HuH-7.5 (cell line): ENCODE measurements at regions not wholly inside any gene's neighbourhood (a gene's known extent, or its start where the extent isn't known, plus 50 kb on each side); places are given as distances from the start of the nearest gene placed in this dataset.

ENCODE experiments used
- DNase-seq: peaks from one replicate; pipeline ENCODE4 v3.0.0; 2011; ENCODE audit warnings: low spot score

DNA sequence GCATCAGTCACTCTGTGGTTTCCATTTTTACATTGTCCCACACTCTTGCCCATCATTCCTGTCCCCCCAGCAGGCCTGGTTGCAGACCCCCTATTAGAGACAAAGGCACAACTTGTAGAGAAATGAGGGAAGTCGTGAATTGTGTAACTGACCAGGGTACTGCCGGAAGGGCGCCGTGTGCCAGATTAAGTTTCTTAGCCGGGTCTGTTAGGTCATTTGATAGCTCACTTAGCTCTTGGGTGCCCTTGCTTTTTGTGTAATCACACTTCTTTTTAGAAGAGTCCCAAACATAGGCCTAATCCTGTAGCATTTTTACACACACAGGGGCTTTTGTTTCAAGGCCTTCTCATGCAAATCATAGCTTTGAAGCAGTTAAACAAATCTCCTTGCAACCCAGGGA lies 87.2 kb downstream of the CTAGE1 start:
- DNase-seq = no peak

- DNase-seq = no peak
Measured at GRCh38 chr18:22325396-22325795, 92.3 kb downstream of the CTAGE1 start.

DNA sequence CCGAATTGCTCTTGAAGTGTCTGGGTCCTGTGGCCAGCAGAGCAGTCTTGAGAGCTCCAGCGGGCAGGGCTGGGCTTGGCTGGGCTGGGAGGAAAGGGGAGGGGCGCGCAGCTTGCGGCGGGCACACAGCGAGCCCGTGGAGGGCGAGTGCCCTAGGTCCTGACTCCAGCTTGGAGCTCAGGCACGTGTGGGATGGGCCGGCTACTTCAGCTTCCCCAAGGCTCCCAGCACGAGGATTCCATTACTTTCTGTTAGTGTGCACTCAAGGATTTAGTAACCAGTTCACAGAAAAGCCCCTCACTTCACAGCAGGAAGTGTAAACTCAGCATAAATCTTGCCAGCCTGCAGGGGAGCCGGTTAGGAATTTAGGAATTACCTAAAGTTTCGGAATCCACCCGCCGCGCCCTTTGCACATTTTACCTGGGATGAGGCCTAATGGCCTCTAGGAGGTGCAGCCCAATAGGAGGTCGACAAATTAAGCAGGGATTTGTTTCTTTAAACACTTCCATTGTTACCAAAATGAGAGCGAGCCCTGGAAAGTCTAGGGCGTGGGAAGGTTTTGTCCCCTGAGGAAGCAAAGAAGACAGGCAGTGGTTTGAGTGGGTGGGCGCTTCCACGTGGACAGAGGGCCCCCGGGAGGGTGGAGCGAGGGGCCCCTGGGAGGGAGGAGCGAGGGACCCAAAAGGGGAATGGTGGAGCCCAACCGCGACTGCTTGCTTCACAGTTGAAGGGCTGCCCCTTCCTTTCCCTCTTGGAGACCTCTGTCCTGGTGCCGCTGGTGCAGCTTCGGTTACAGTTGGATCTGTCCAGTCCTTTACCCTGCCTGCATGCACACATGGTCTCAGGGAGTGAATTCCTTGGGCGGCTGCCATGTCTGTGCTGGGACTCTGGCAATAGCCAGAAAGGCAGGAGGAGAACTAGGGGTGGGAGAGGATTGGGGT lies 93.3 kb downstream of the CTAGE1 start:
- no peak for DNase-seq

DNA sequence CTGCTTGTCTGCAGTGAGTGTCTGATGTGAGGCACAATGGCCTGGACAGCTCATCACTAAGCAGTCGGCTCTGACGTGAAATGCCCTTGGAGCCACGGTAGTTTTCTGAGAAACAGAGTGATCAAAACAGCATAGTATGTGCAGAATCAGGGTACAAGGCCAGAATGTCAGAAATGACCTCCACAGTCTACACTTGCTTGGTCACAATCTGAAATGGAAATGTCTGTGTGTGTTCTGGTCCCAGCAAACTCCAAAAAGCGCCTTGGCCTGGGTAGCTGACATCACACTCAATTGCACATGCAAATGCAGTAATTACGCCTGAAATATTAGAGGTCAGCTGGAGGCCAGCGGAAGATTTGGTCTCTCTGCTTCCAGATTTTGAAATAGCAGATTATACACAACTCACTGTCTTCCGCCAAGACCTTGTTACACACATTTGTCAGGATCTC lies 95.4 kb downstream of the CTAGE1 start:
- no peak for DNase-seq

- DNase-seq = no peak
Measured at GRCh38 chr18:22320771-22321170, 96.9 kb downstream of the CTAGE1 start.

- no peak for DNase-seq
Measured at GRCh38 chr18:22320155-22320554, 97.6 kb downstream of the CTAGE1 start.

GRCh38 chr18:22318745-22319407 lies 98.8 kb downstream of the CTAGE1 start:
- DNase-seq = peak; percentile 30

DNA sequence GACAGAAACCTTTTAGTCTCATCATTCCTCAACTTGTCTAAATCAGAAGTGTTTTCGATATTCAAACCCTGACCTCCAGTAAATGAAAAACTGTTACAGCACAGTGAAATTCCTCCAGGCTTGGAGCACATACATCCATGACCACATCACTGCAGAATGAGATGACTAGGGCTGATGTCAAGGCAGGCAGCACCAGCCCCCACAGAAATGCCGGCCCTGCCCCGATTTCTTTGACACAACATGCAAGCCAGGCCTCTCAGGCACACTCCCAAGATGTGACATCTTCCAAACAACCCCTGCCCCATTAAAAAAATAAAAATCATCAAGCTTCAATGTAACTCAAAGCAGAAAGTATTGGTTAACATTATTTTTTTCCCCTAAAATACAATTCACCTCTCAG lies 103.3 kb downstream of the CTAGE1 start:
- DNase-seq = no peak

DNA sequence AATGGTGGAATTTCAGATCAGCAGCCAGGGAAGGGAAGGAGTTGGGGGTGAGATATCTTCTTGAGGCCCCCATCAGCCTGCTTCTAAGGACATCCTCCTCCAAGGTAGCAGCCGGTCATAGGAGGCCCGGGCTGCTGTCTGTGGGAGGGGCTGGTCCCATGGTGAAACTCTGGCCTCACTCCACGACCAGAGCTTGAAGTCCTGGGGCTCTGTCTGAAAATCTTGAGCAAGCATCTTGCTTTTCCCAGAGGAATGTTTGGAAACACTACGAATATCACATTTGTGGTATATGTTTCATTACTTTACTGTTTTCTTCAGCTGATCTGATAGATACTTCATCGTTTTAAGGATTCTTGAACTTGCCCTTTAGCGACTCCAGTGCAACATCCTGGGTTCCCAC lies 103.7 kb downstream of the CTAGE1 start:
- DNase-seq = no peak

- no peak for DNase-seq
Measured at GRCh38 chr18:22311301-22311700, 106.4 kb downstream of the CTAGE1 start.

GRCh38 chr18:22309191-22309590 lies 108.5 kb downstream of the CTAGE1 start:
- DNase-seq = no peak

GRCh38 chr18:22307528-22307927 lies 110.2 kb downstream of the CTAGE1 start:
- no peak for DNase-seq

DNA sequence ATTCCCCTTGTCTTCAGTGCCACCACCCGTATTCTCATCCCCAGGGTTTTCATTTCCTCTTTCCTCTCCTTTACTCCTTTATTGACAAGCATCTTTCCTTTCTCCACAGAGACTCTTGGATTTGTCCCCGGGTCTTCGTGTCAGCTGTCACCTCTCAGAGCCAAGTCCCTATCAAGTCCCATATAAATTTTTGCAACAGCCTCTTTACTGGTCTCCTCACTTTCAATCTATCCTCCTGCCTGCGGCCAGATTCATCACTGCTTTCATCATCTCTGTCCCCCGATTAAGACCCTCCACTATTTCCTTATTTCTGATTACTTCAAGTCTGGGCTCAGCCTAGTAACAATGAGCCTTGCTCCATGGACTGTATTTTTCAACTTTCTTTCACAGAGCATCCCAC lies 113.8 kb downstream of the CTAGE1 start:
- DNase-seq = no peak

DNA sequence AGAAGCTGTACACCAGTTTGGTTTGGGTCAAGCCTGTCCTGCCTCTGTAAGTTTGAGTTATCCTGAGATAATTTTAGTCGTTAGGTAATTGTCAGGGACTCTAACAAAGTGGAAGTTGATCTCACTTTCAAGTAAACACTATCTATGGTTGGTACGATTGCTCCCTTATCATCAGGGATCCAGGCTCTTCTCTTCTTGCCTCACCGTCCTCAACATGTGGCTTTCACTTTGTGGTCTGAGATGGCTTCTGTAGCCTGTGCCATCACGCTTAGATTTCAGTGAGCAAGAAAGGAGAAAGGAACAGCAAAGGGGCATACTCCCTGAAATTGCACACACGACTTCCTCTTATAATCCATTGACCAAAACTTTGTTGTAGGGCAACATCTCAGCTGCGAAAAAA lies 115.6 kb downstream of the CTAGE1 start:
- DNase-seq = no peak

GRCh38 chr18:22300665-22301636 lies 116.8 kb downstream of the CTAGE1 start:
- no peak for DNase-seq

DNA sequence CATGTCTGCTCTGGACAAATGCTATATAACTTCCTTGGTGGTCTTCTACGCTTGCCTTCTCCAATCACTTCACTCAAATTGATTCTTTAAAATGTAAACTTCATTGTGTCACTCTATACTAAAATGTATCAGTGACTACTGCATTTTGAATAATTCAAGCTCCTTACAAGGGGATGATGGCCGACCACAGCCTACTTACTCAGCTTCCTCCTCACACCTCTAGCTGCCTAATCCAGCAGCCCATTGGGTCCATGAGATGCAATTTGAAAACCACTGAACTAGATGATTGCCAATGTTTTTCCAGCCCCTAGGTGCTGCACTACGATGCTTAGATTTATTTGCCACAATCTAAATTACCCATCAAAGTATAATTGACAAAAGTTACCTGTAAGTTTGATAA lies 120.7 kb downstream of the CTAGE1 start:
- DNase-seq = no peak

DNA sequence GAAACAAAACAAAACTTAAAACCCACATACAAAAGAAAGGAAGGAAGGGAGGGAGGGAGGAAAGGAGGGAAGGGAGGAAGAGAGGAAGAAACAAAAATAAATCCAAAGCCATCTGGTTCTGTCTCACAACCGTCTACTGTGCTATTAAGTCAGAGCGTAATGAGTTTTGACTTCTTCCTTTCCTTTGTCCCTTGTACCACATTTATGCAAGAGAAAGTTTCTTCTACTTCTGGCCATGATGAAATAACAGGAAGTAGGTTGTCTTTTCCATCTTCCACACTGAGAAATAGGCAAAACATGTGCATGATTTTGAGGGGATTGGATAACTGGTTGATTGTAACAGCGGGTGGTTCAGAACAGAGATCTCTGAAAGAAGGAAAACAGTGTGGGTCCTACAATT lies 121.4 kb downstream of the CTAGE1 start:
- DNase-seq = no peak

DNA sequence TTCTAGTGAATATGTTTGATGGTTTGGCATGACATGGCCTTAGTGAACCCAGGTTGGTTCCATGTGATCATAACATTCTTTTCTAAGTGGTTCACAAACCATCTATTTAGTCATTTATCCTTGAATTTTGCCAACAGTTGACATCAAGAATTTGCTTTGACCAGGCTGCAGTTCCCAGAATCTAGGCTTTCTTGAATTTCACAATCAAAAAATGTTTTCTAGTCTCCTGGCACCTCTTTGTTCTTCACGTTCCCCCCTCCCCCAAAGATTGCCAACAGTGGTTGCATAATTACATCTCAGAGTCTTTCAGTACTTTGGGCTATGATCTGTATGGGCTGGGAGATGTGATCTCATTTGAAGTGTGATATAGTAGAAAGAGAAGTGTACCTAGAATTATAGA lies 124.0 kb downstream of the GATA6 start:
- DNase-seq = no peak

GRCh38 chr18:22290004-22290403 lies 120.6 kb downstream of the GATA6 start:
- DNase-seq = no peak

GRCh38 chr18:22286585-22286984 lies 117.2 kb downstream of the GATA6 start:
- DNase-seq = no peak

DNA sequence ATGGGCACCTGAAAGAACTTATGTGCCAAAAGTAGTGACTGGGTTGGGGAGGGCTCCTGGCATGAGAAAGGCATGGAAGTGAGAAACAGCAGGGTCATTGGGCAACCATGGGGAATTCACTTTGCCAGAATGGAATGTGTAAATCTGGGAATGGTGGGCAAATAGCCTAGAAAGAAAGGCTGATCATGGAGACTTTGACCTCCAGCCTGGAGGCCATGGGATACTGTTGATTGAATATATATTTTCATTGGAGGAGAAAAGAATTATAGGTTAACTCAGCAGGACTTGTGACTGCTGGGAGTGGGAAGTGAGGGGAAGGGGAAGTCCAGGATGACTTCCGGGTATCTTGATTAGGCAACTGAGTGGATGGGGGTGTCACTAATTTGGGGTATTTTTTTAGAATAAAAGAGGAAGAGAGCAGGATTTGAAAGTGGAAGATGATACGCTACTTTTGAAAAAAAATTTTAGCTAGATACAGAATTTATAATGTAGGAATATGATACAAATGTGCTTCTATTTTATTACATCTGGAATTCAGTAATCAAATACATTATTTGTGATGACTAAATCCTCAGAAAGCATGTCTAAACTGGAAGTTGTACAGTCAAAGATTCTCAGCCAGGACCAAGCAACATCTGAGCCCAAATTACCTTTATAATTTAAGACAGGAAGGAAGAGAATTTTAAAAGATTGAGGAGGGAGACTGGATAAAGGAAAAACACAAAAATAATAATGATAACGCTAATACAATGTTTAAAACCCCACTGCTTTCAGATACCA lies 116.2 kb downstream of the GATA6 start:
- DNase-seq = no peak
